Mononuclear cell (primary cell): ENCODE measurements at regions not wholly inside any gene's neighbourhood (a gene's known extent, or its start where the extent isn't known, plus 50 kb on each side); places are given as distances from the start of the nearest gene placed in this dataset.

Source experiments
- H3K27me3 ChIP-seq: 2 replicates; pipeline ENCODE4 v1.6.0; 2011; ENCODE audit warnings: low read length, control low read depth; ENCODE audit not compliant: insufficient read depth
- H3K4me1 ChIP-seq: 2 replicates; pipeline ENCODE4 v1.5.1; 2011; ENCODE audit warnings: mild to moderate bottlenecking, low read length, control low read depth; ENCODE audit not compliant: insufficient read depth
- H3K4me3 ChIP-seq: 2 replicates; pipeline ENCODE4 v1.5.1; 2011; ENCODE audit warnings: mild to moderate bottlenecking, low read length, moderate library complexity
- H3K9me3 ChIP-seq: 2 replicates; pipeline ENCODE4 v1.5.1; 2011; ENCODE audit warnings: low read depth, mild to moderate bottlenecking, control low read depth, low read length

DNA sequence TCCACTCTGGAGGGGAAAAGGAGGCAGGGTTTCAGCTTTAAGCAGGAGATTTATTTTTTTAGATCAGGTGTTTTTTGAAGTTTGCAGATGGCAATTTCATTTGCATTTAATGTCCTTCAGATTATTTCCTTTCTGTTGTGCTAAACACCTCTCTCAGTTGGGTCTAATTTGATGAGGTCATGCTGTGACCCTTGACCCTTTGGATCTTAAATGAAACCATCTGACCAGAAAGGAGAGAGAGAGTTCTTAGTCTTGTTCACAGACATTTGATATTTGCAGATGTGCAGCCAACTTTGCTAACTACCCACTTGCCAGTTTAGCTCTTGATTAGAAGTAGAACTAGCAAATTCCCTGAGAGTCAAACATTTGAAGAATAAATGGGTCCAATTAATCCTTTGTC, 101.5 kb upstream of the RAB11FIP2 start:
- H3K9me3 ChIP-seq, result no peaks in the 10 kb centered on the region
- H3K4me1 ChIP-seq, result no peaks in the 10 kb centered on the region
- H3K4me3 ChIP-seq, result no peak overlapping the region
- H3K27me3 ChIP-seq, result no peaks in the 10 kb centered on the region

- no peaks in the 10 kb centered on the region for H3K9me3 ChIP-seq
- H3K4me3 ChIP-seq, result no peak overlapping the region
- H3K27me3 ChIP-seq, result peaks cover 4% of the 10 kb centered on the region
- no peaks in the 10 kb centered on the region for H3K4me1 ChIP-seq
Measured at GRCh38 chr10:118145256-118145655, 98.5 kb upstream of the RAB11FIP2 start.

- Histone ChIP-seq H3K4me3 (no peak overlapping the region), H3K9me3 (no peaks in the 10 kb centered on the region), H3K4me1 (no peaks in the 10 kb centered on the region), H3K27me3 (peaks cover 4% of the 10 kb centered on the region)
Measured at GRCh38 chr10:118141471-118141870, 94.7 kb upstream of the RAB11FIP2 start.

GRCh38 chr10:118139321-118139720, 92.6 kb upstream of the RAB11FIP2 start:
- no peaks in the 10 kb centered on the region for H3K9me3 ChIP-seq
- no peak overlapping the region for H3K4me3 ChIP-seq
- no peaks in the 10 kb centered on the region for H3K4me1 ChIP-seq
- peaks cover 4% of the 10 kb centered on the region for H3K27me3 ChIP-seq

DNA sequence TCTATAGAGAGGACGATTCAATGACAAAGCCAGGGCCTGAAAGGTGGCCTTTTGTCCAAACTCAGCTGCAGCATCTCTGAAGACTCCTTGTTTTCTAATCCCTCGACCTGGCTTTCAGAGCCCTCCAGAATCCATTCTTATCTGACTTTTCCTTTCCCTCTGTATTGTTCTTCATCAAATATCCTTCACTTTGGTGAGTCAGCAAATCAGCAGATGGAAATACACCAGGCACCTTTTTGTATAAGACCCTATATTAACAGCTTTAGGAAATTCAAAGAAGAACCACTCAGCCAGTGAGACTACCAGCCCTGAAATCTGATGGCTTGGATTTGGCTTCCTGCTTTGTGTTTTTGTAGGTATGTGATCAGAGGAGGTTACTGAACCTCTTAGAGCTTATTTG, 81.9 kb upstream of the RAB11FIP2 start:
- Histone ChIP-seq H3K4me1 (no peaks in the 10 kb centered on the region), H3K27me3 (no peaks in the 10 kb centered on the region), H3K9me3 (no peaks in the 10 kb centered on the region), H3K4me3 (no peak overlapping the region)

- H3K4me3 ChIP-seq, result no peak overlapping the region
- H3K4me1 ChIP-seq, result no peaks in the 10 kb centered on the region
- no peaks in the 10 kb centered on the region for H3K9me3 ChIP-seq
- peaks cover 3% of the 10 kb centered on the region for H3K27me3 ChIP-seq
Measured at GRCh38 chr10:118118716-118119115, 72.0 kb upstream of the RAB11FIP2 start.

DNA sequence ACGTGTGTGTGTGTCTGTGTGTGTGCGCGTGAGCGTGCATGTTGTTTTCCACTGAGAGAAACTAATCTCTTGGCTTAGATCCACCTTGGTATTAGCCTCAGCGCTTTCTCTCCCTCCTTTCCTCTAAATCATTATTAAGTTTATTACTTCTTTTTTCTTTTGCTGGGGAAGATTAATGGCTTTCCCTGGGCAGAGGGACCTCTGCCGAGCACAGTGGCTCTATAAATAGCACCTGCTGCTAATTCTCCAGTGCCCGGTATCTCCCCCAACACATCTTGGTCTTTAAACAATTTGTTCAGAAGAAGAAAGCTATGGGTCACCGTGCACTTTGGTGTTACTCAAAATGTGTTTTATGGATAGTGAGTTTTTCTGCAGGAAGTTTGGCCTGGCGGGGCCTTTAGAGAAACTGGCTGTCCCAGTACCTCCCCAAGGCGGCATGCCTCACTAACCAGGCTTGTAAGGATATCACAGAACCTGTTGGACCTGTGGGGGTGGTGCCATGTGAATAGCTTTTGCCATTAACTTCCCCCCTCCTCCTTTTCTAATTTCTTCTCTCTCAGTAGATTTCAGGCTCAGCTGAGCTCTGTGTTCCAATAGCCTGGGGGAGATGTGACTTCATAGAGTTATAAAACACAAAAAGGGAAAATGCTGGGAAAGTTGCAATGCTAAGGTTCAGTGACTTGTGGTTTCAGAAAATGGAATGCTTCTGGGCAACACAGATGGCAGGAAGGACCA, 70.1 kb upstream of the RAB11FIP2 start:
- Histone ChIP-seq H3K4me1 (no peaks in the 10 kb centered on the region), H3K27me3 (peaks cover 3% of the 10 kb centered on the region), H3K4me3 (no peak overlapping the region), H3K9me3 (no peaks in the 10 kb centered on the region)

GRCh38 chr10:118116362-118116714, 69.6 kb upstream of the RAB11FIP2 start:
- H3K9me3 ChIP-seq, result no peaks in the 10 kb centered on the region
- H3K27me3 ChIP-seq, result peaks cover 3% of the 10 kb centered on the region
- no peaks in the 10 kb centered on the region for H3K4me1 ChIP-seq
- H3K4me3 ChIP-seq, result no peak overlapping the region

GRCh38 chr10:118115701-118116100, 69.0 kb upstream of the RAB11FIP2 start:
- H3K27me3 ChIP-seq, result peaks cover 3% of the 10 kb centered on the region
- no peak overlapping the region for H3K4me3 ChIP-seq
- no peaks in the 10 kb centered on the region for H3K4me1 ChIP-seq
- H3K9me3 ChIP-seq, result no peaks in the 10 kb centered on the region

GRCh38 chr10:118114992-118115391, 68.3 kb upstream of the RAB11FIP2 start:
- H3K27me3 ChIP-seq, result peaks cover 3% of the 10 kb centered on the region
- H3K4me3 ChIP-seq, result no peak overlapping the region
- H3K4me1 ChIP-seq, result no peaks in the 10 kb centered on the region
- H3K9me3 ChIP-seq, result no peaks in the 10 kb centered on the region

- no peaks in the 10 kb centered on the region for H3K4me1 ChIP-seq
- H3K27me3 ChIP-seq, result peaks cover 2% of the 10 kb centered on the region
- no peak overlapping the region for H3K4me3 ChIP-seq
- H3K9me3 ChIP-seq, result no peaks in the 10 kb centered on the region
Measured at GRCh38 chr10:118112543-118113125, 65.9 kb upstream of the RAB11FIP2 start.

DNA sequence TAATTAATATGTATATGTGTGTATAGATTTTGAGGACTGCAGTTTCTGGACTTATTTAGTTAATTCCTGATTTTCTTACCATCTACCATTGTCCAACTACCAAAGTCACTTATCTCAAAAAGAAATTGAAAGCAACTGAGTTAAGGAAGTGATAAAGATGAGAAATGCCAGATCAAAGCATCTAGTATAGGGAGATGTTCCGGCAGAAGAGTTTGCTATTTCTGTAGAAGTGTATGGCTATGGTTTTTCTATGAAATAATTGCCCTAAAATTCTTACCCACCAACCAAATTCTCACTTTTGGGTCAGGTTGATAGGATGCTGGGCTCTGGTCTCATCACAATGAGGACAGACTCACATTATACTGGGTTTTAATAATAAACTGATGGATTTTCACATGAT, 64.0 kb upstream of the RAB11FIP2 start:
- H3K4me1 ChIP-seq, result no peaks in the 10 kb centered on the region
- no peaks in the 10 kb centered on the region for H3K9me3 ChIP-seq

GRCh38 chr10:118108194-118109026, 61.7 kb upstream of the RAB11FIP2 start:
- no peaks in the 10 kb centered on the region for H3K4me1 ChIP-seq
- no peak overlapping the region for H3K4me3 ChIP-seq
- no peaks in the 10 kb centered on the region for H3K9me3 ChIP-seq
- H3K27me3 ChIP-seq, result no peaks in the 10 kb centered on the region

More for the DNA sequence above, 64.0 kb upstream of the RAB11FIP2 start:
- no peak overlapping the region for H3K4me3 ChIP-seq
- H3K27me3 ChIP-seq, result no peaks in the 10 kb centered on the region

GRCh38 chr10:118107541-118107940, 60.8 kb upstream of the RAB11FIP2 start:
- Histone ChIP-seq H3K4me1 (no peaks in the 10 kb centered on the region), H3K4me3 (no peak overlapping the region), H3K9me3 (no peaks in the 10 kb centered on the region), H3K27me3 (no peaks in the 10 kb centered on the region)

- H3K27me3 ChIP-seq, result no peaks in the 10 kb centered on the region
- H3K4me3 ChIP-seq, result no peak overlapping the region
- H3K9me3 ChIP-seq, result no peaks in the 10 kb centered on the region
- H3K4me1 ChIP-seq, result no peaks in the 10 kb centered on the region
Measured at GRCh38 chr10:118107040-118107439, 60.3 kb upstream of the RAB11FIP2 start.
